AG04450 (cell line): ENCODE measurements at regions not wholly inside any gene's neighbourhood (a gene's known extent, or its start where the extent isn't known, plus 50 kb on each side); places are given as distances from the start of the nearest gene placed in this dataset.

ENCODE experiments used
- CTCF ChIA-PET: fragments of 300-600, 350-600 bp; formaldehyde crosslinking; extraction: SDS; loops from one replicate; lab custom pipeline; 2022; ENCODE audit warnings: antibody characterized with exemption, inconsistent platforms; lab: Charles Lee
- POLR2A ChIA-PET: fragments of 350-600 bp; formaldehyde crosslinking; extraction: SDS; loops from one replicate; lab custom pipeline; 2021; ENCODE audit warnings: antibody characterized with exemption, inconsistent platforms; lab: Yijun Ruan, JAX
- DNase-seq: peaks from one replicate; pipeline ENCODE4 v3.0.0-alpha.2; 2011; ENCODE audit warnings: low read depth, low spot score
- H3K27ac ChIP-seq: one replicate; pipeline ENCODE4 v1.5.1; 2012; ENCODE audit warnings: low read depth, low read length, control low read depth
- H3K27me3 ChIP-seq: one replicate; pipeline ENCODE4 v1.6.0; 2012; ENCODE audit warnings: low read length; ENCODE audit not compliant: control insufficient read depth, insufficient read depth
- H3K4me3 ChIP-seq: 2 replicates; pipeline ENCODE4 v1.5.1; 2011; ENCODE audit warnings: mild to moderate bottlenecking, low read depth, low read length, control low read depth
- H3K9me3 ChIP-seq: 2 replicates; pipeline ENCODE4 v1.5.1; 2012; ENCODE audit warnings: low read length; ENCODE audit not compliant: control insufficient read depth, insufficient read depth
- CTCF ChIP-seq: IDR thresholded peaks from 2 replicates; pipeline ENCODE4 v1.5.1; 2011; ENCODE audit warnings: low read depth, low read length, control low read depth, inconsistent platforms

DNA sequence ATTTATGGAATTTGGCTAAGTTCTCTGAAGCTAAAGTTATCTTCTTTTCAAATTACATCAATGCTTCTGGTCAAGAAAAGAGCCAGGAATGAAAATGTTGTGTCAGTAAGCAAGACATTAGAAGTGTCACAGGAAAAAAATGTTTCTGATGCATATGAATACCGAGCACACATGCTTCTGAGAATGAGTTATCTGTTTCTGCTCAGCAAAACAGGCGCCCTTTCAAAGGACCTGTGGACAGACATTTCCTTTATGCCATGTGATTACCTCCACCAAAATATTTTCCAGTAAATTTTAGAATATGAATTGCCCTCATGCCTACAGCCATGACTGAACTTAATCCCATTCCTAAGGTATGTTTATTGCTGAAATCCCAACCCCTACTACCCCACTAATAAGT is 55.4 kb upstream of the RNF180 start:
- no peak for TF ChIP-seq CTCF
- no peak for DNase-seq
- H3K4me3 ChIP-seq, result no peak overlapping the region
- H3K27me3 ChIP-seq, result no peaks in the 10 kb centered on the region
- ChIA-PET POLR2A (no interaction called here), CTCF (no interaction called here)
- no peak overlapping the region for H3K27ac ChIP-seq
- no peaks in the 10 kb centered on the region for H3K9me3 ChIP-seq

DNA sequence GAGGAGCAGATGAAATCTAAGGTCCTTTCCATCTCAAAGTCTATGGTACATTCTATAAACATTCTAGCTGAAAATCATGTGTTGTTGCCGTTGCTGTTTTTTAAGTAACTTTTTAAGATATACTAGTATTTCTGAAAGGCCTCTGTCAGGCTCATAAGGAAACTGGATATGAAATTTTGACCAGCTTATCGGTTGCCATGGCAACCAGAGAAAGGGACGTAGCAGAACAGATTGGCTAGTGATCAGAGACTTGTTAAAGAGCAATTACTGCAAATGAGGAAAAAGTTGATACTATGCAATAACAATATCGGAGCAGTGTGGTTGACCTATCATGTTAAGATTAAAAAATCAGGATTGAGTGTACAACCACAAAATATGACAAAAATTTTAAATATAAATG is 57.0 kb upstream of the RNF180 start:
- CTCF ChIA-PET, result no interaction called here
- POLR2A ChIA-PET, result no interaction called here
- Histone ChIP-seq H3K27me3 (no peaks in the 10 kb centered on the region), H3K9me3 (no peaks in the 10 kb centered on the region), H3K4me3 (no peak overlapping the region), H3K27ac (no peak overlapping the region)
- DNase-seq, result no peak
- no peak for TF ChIP-seq CTCF

DNA sequence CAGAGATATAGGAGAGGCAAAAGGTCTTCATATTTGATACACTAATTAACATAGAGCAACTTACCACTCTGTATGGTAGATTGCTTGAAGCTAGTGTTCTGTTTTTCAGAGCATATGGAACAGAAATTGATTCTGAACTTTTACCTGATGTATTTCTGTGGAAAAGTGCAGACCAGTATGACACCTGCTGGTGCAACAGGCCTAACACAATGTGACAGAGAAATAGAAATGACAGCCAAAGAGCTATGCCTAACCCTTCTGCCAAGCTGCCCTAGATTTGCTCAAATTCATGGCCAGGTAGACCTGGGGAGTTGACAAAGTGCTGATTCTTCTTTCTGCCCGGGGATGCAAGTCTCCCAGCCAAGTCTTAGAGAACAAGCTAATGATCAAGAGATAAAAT is 65.4 kb upstream of the RNF180 start:
- Histone ChIP-seq H3K27ac (no peak overlapping the region), H3K27me3 (no peaks in the 10 kb centered on the region), H3K9me3 (no peaks in the 10 kb centered on the region), H3K4me3 (no peak overlapping the region)
- DNase-seq, result no peak
- ChIA-PET CTCF (no interaction called here), POLR2A (no interaction called here)
- TF ChIP-seq CTCF, result no peak

DNA sequence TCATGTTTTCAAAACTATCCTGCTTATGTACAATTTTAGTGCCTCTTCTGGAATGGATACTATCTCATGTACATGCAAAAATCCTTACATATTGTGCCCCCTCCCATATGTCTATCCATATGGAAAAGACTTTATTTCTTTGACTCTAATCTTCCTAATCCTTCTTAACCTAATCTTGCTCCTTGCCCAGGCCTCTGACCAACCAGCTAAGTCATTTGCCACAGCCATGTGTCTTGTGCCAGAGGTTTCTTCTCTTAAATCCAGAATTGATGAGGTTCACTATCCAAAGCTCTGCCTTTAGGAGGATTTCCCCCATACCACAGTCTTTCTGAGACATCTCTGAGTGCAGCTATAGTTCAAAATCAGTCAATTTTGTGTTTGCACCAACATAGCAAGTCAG is 68.9 kb upstream of the RNF180 start:
- ChIA-PET POLR2A (no interaction called here), CTCF (interaction anchor here (0.6 kb wide), 1 partner anchor 1861 kb away, joined by 4 read pairs; no protein-coding TSS in a partner anchor)
- no peaks in the 10 kb centered on the region for H3K9me3 ChIP-seq
- H3K27ac ChIP-seq, result no peak overlapping the region
- DNase-seq, result no peak
- no peak for TF ChIP-seq CTCF
- H3K27me3 ChIP-seq, result no peaks in the 10 kb centered on the region
- no peak overlapping the region for H3K4me3 ChIP-seq

DNA sequence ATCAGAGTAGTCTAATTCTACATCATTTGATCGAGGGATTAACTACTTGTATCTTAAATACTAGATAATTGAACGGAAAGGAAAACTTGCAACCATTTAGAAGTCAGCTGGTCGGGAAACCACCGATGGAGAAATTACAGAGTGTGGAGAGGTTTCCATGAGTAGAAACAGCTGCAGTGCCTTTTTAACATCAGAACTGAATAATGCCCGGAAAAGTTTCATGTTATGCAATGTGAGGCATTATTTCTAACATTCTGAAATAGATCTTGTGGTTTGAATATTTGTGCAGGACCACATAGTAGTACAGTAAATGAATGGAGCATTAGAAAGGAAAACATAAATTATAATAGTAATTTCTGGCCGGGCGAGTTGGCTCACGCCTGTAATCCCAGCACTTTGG is 88.1 kb upstream of the RNF180 start:
- CTCF ChIA-PET, result no interaction called here
- Histone ChIP-seq H3K4me3 (no peak overlapping the region), H3K9me3 (no peaks in the 10 kb centered on the region; the same call in 1 of the 2 replicates), H3K27me3 (no peaks in the 10 kb centered on the region), H3K27ac (no peak overlapping the region)
- DNase-seq, result no peak
- no peak for TF ChIP-seq CTCF
- POLR2A ChIA-PET, result no interaction called here
